HG03565 (cell line): ENCODE measurements at regions not wholly inside any gene's neighbourhood (a gene's known extent, or its start where the extent isn't known, plus 50 kb on each side); places are given as distances from the start of the nearest gene placed in this dataset.

Experiments
- ATAC-seq: cut with Tn5 transposase; IDR thresholded peaks from one replicate; pipeline ENCODE4 v1.9.1; 2021; ENCODE audit warnings: mild to moderate bottlenecking, moderate library complexity; ENCODE audit not compliant: unreplicated experiment

DNA sequence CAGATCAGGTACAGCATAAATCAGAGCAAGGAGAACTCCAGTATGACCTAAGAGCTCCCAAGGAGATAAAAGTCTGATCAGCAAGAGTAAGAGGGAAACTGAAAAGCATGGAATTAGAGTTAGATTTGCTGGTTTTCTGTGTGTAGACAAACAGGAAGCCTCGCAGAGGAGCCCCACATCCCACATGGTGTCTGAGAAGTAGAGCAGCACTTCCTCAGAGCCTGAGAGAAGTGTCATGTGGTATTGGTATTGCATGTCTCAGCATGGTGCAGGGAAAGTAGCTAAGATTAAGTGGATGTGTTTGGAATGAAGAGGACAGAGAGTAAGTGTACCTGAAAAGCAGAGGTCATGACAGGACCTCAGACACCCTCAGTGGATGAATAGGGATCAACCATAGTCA, 175.4 kb upstream of the GBE1 start:
- ATAC-seq = no peak

DNA sequence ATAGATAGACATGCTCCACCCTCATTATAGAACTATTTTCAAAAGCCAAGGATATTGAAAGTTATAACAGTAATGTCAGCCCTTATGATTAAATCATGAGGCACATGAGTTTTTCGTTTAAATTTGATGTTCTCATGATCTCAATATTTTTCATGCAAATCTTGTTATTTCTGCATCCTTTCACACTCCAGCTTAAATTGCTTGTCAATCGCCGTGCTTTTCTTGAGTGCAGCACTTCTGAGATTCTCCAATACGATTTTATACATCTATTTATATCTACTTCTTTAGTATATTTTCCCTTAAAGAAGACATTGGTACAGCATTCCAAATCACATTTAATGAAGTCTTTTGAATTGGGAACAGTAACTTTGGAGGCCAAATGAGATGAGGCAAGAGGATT, 171.2 kb upstream of the GBE1 start:
- ATAC-seq = no peak

DNA sequence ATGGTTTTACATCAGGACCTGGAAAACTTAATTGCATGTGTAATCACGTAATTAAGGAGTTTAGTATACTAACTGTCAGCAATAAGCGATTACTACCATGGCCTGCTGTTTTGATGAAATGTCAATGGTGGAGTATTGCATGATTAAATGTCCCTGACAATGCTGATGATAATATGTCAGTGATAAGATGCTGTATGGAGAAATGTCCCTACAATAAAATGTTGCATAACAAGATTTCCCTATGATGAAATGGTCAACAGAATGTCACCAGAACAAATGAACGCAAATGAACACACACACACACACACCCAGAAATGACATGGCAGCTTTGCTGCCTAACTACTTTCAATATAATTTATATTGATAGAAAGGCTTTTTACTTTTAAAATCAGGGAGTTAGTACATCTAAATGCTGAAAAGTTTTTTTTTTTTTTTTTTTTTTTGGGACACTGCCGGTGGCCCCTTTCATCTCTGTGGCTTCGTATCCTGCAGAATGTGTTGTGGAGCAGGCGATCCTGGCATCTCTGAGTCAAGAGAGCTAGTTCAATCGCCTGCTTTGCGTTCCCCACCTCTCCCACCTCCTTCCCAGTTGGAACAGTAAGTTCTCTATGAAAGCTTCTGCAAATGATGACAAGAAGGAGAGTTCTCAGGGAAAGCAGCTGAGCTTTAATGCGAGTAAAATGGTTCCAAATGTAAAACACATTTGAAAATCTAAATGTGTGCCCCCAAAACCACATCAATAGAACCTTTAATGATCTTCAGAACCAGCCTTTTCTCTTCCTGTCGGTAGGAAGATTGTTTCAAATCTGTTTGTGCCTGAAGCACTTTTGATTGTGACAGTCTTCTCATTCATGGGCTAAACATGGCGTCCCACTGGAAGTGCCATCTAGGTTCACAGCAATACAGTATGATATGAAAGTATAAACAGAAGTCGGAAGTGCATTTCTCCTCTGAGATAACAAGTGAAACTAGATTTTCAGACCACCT, 170.1 kb upstream of the GBE1 start:
- no peak for ATAC-seq

DNA sequence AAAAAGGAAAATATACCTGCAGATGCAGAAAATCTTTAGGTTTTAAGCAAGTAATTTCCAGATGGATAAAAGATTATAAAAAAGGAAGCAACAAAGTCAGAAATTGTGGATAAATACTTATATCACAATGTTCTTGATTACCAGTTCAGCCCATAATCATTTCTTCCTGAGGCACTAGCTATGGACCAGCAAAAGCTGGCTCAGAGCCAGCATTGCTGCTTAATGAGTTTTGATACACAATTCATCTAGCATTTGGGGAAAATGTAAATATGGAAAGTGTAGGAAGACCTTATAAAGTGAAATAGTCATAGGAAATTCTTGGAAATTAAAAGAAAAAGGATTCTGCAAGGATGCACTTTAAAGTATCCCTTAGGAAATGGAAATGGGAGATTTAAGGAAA, 168.3 kb upstream of the GBE1 start:
- no peak for ATAC-seq

DNA sequence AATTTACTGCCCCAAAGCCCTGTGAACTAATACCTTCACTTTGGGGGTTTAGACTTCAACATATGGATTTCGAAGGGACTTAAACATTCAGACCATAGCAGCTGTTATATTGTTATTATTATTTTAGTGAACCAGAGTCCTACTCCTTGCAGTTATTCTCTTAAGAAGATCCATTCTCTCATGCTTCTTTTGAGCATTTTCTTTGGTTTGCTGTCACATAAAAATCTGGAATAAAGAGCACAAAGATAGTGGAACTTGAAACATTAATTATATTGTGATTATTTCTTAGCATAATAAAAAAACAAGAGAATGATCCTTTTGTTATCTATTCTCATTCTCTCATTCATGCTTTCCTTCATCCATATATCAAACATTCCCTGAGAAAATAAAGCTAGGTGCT, 166.4 kb upstream of the GBE1 start:
- ATAC-seq = no peak

DNA sequence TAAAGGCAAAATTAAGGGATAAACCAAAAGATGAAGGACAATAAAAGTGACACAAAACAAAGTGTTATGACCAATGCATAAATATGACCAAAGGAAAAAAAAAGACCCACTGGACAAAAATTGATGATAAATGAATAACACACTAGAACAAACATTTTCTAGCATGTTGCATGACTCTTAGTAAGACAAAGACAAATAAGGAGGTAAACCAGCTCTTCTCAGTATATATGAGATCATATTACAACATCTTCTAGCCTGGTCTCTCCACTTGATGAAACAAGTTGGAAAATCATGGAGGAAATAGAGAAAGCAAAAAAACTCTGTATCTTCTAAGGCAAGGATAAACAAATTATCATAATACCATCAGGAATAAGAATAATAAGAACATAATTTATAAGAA, 163.9 kb upstream of the GBE1 start:
- no peak for ATAC-seq

DNA sequence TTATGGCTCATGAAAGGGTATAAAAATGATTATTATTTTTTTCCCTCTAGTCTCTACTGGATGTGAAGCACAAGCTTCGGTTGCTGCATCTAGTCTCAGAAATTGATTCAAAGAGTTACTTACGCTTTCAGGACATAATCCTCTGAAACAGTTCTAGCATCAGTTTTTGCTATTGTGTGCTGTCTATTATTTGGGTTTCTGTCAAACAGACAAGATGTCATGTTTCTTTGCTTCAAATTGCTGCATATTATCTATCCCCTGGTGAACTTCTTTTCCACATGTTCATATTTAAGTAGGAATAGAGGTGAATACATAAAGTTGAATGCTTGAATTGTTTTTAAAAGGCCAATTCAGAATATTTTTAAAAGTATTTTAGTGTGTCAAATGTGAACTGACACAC, 161.6 kb upstream of the GBE1 start:
- no peak for ATAC-seq

DNA sequence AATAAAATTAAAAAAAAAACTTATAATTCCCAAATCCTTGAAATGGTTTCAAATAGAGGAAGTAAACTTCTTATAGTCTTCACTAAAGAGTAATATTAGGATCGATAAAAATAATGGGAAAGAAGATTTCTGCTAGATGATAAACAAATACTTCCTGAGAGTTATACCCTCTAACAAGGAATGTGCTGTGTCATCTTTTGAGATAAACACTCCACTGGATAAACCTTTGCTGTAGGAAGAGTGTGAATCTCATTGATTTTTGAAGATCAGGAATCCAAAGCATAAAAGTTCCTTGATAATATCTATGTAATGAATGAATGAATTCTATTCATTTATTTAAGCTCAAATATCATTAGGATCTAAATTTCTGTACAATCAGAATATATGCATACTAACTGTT, 161.0 kb upstream of the GBE1 start:
- no peak for ATAC-seq

DNA sequence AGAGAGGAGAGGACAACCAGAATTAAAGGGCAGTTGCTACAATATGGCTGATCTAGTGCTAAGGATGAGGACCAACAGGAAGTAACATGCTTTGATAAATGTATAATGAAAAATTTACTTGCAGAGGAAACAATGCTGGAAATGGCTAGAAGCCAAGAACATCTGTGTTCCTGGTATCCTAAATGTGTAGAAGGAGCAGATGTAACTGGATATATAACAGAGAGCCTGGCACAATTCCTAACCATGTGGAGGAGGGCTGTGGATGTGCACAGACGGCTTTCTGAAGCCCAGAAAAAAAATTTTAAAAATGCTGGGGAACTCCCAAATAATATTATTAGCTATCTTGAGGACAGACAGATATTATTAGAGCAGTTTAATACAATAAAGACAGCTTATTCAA, 159.4 kb upstream of the GBE1 start:
- ATAC-seq = no peak

DNA sequence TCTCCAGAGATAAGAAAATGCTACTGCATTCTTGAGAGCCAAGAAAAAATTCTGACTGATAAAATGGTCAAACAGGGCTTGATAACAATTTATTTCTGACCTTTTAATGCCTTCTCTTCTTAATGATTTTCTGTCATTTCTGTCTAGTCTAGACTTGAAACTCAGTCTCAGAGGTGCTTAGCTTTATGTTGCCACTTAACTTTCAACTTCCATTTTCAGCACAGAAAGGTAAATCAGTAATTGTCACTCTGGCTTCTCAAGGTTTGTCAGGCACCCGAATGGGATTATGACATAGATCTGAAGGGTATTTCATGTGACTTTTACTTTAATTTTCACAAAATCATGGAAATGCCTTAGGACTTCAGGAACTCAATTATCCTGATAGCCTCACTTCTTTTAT, 155.4 kb upstream of the GBE1 start:
- ATAC-seq = no peak

DNA sequence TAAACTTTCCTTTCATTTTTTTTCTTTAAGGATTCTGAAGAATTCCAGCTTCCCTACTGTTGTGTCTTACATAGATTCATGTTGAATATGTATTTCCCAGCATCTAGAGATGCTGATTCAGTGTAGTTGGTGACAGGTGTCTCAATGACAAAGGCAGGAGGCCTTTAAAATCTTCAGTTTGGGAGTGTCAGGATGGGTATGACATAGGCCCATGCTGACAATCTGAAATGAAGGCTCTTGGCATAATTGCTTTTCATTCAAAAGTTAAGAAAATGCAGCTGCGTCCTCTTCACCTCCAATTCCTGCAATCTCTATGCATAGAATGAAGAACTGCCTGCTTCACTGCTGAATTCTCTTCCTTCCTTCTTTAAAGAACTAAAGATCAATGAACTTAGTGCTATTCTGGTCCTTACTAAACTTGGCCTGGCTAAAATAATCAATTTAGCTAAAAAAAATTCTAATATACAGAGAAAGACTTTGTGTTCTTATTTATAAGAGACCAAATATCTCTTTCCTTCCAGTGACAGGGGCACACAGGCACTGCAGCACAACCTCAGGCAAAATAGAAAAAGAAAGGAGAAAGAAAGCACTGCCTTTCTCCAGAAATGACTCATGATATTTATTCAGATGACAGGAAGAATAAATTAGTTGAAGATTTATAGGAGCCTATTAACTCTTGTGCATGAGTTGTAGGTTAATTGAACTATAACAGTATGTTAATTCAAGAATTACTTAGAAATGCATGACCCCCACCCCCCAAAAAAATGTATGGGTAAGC, 152.6 kb upstream of the GBE1 start:
- no peak for ATAC-seq

DNA sequence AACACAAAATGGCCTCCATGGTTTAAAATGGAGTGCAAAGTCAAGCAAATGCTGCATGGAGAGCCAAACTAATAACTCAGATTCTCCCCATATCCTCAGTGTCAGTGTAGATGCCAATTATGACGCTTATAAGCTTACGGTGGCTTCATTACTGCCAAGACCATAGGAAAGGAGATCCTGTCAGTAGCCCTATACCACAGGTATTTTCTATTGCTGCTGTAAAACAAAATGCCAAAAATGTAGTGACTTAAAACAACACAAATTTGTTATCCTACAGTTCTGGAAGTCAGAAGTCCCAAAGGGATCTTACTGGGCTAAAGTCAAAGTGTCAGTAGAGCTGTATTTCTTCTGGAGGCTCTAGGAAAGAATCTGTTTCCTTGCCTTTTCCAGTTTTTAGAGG, 149.8 kb upstream of the GBE1 start:
- no peak for ATAC-seq

DNA sequence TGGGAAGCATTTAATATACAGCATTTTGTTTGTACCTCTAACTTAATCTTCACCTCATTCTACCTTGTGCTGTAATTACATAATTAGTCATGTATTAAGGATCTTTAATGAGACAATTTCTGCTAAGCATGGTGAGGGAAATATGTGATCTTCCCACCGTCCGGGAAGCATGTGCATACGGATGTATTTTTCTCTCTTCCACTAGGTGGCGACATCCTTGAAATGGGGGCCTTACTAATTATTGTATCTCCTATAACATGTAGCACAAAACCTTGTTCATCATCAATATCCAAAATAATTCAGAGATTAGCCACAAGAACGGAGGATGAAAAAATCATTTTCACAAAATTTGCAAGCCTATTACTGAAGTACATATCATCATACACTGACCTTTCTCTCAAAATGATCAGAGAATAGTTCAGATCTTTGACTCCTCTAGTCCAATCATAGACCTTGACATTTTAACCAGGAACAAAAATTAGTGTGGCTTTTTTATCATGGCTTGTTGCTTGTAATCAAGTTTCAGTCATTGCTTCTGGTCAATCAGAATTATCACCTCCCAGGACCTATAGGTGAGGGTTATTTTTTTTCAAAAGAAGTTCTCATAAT, 148.9 kb upstream of the GBE1 start:
- ATAC-seq = peak; percentile 74

DNA sequence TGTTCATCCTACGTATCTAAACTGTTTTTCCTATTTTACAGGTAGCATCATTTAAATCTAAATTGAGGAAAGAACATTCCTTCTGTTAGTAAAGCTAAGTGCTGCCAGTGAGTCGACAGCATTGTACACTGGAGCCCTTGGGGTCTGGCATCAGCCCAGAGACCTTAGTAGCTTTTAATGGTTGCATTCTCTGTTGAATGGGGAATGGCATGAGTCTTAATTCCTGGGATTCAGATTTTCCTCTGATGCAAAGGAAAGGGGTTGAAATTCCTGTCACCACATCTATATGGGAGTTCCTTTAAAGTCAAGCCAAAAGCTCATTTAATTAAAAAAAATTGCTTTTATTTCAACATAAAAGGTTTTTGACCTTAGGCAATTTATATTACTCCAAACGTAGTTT, 148.4 kb upstream of the GBE1 start:
- no peak for ATAC-seq

DNA sequence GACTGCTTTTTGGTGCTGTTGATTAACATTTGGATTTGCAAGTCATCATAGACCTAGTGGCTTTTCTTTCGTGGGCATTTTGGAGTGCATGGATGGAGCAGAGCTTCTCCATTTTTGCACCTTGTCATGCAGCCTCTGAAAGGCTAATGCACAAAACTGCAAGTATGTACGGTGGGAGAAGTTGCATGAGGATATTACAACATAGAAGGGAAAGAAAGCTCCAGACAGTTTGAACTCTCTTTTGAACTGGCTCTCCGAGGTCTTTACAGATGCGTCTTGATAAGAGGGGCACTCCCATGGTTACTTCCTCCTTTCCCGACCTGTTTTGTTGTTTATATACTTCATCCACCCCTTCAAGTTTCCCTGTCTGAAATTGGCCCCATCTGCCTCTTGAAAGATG, 147.1 kb upstream of the GBE1 start:
- ATAC-seq = no peak

DNA sequence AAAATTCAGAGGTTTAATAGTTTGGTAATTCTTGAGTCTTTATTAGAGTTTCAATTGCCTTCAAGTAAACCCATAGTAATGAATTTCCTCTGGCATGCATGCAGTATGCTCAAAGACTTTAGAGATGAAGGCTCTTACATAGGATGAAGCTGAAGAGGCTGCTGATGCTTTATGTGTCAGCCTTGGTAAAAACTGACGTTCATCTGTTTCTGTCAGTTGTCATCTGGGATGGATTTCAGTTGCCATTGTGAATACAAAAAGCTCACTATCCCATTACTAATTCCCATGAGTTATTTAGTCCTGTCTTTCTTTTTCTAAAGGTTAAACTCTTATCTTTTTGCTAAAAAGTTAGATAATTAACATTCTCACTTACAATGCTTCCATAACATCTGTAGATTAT, 136.9 kb upstream of the GBE1 start:
- ATAC-seq = no peak

DNA sequence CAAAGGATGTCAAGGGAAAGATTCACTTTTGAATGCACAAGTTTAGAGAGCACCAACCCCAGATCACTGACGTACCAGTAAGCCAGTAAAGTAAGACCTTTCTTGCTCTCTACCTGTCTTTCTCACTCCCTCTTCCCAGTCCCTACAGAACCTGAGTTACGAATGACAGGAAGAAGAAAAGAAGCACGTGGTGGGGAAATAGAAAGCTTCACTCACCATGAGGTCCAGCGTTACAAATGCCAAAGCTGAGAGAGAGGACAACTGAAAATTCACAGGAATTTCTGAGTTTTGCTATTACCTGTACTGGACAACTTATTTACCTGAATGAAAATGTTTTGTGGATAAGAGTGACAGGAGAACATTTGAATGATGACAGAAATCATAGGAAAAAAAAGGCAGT, 133.2 kb upstream of the GBE1 start:
- ATAC-seq = no peak

DNA sequence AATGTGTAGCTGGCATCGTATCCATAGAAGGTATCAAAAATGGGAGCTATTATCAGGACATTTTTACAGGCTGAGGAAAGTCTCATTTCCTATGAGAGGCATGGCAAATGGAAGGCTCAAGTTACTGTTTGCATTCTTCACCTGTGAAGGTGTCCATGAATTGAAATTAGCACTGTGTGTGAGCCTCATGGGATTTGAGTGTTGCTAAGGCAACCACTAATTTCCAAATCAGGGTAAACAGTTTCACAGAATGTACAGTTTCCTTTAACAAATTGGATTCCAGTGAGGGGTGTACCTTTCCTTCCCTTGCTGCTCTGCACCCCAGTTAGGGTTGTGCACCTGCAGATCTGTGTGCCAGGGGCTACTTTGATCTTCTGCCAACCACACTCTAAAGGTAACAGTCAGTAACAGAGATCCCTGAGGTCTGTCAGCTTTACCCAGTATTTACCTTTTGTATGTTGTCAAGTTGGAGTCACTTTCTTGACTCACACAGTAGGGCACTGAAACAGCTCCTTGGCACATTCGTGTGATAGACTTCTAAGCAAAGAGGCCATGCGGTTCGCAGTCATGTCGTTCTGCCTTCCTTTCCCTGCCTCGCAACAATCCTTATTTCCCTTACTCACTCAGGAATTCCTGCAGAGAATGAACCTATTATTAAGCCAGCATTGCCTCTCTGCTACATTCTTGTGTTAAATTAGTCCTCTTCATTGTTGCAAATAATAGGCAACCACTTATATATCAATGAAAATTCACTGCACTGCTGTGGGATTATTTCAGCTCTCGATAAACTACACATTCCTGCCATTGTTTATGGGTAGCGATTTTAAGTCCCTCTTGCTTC, 129.8 kb upstream of the GBE1 start:
- no peak for ATAC-seq

DNA sequence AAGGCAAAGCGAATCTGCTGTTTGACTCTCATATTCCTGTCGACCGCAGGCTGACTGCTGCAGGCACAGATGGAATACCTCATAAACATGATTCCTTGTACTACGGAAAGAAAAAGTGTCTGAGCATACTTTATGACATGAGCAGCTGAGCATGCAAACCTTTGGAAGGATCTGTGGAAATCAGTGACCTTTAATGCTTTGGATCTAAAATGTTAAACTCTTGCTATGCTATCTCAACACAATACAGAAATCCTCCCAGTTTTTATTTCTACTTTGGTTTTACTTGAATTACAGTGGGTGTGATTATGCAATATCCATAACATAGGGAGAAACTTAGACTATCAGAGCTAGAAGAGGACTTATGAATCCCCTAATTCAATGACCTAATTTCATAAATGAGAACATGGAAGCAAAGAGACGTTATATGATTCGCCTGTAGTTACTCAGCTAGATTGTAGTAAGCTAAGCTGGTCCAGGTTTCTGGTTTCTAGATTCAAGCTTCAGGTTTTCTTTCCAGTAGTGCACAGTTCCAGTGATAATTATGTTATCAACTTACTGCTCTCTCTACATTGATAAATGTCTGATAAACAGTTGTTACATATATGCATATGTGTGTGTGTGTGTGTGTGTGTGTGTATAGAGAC, 127.6 kb upstream of the GBE1 start:
- no peak for ATAC-seq

DNA sequence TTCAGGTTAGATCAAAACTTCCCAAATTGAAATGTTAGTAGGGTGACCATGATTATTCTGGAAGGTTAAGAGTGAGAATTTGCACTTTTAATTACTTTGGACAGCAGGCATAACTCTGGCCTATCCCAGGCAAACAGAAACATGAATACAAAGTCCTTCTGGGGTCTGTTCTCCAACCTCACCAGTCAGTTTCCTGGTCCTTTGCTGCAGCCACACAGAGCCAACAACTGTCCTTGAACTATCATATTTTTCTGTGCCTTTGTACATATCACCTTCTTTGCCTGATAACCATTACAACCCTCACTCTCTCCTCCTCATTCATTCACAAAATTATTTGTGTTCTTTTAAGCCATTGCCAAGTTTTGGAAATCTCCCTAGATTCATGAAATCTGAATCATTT, 126.0 kb upstream of the GBE1 start:
- no peak for ATAC-seq
